ENCODE measurements at regions not wholly inside any gene's neighbourhood (a gene's known extent, or its start where the extent isn't known, plus 50 kb on each side); places are given as distances from the start of the nearest gene placed in this dataset.

DNA sequence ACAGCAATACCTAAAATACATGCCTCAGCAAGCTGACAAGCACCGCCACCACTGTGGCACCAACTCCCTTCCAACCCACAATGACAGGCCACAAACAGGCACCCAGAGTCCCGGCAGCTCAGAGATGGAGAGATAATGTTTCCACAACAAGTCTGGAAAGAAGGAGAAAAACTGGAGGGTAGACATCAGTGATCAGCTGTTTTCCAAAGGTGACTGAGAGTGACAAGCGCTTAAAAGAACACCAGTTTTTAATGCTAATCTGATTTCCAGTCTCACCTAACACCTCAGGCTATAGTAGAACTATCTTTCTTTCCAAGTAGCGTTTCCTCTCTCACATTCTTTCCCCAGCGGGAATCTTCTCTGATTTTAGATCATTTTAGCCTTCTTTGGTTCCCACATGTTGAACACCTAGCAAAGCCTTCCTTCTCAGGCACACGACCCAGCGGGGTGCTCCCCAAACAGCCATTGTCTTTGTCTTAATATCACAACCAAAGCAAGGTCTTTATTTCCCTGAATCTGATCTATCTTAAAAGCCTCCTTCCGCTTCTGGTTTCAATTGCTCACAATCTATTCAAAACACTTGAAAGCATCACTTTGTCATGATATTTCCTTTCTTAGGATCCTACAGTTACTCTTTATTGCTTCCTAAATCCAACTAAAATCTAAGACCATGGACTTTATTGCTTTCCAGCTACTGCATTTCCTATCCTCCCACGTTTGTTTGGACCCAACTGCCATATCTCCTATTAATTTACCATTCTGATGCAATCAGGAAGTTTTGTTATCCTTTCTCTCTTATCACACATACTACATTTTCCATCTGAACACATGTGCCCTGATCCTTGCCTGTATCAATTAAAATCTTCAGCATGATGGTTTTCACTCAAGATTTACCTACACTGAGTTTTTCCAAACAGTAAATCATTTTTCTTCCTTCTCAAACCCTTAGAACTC, 282.7 kb downstream of the ADGB start:
- TF ChIP-seq, protein P1, sequence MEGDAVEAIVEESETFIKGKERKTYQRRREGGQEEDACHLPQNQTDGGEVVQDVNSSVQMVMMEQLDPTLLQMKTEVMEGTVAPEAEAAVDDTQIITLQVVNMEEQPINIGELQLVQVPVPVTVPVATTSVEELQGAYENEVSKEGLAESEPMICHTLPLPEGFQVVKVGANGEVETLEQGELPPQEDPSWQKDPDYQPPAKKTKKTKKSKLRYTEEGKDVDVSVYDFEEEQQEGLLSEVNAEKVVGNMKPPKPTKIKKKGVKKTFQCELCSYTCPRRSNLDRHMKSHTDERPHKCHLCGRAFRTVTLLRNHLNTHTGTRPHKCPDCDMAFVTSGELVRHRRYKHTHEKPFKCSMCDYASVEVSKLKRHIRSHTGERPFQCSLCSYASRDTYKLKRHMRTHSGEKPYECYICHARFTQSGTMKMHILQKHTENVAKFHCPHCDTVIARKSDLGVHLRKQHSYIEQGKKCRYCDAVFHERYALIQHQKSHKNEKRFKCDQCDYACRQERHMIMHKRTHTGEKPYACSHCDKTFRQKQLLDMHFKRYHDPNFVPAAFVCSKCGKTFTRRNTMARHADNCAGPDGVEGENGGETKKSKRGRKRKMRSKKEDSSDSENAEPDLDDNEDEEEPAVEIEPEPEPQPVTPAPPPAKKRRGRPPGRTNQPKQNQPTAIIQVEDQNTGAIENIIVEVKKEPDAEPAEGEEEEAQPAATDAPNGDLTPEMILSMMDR (IDR thresholded peaks at IDR 0.05): no peak
- TF ChIP-seq POLR2A (IDR thresholded peaks at IDR 0.05): no peak
